NB4 (cell line): ENCODE measurements at regions not wholly inside any gene's neighbourhood (a gene's known extent, or its start where the extent isn't known, plus 50 kb on each side); places are given as distances from the start of the nearest gene placed in this dataset.

Source experiments
- MAX ChIP-seq: IDR thresholded peaks from 2 replicates; pipeline ENCODE4 v1.6.1; 2011; ENCODE audit warnings: low read depth, low read length
- MYC ChIP-seq: IDR thresholded peaks from 2 replicates; pipeline ENCODE4 v1.6.1; 2011; ENCODE audit warnings: low read depth, low read length
- POLR2A ChIP-seq: IDR thresholded peaks from 2 replicates; pipeline ENCODE4 v1.6.1; 2011; ENCODE audit warnings: mild to moderate bottlenecking; ENCODE audit not compliant: insufficient read length; ENCODE audit errors: extremely low read depth
- TF ChIP-seq, protein P1 (sequence below): IDR thresholded peaks from one replicate; pipeline ENCODE4 v1.5.1; 2012; ENCODE audit warnings: low read depth, low read length

DNA sequence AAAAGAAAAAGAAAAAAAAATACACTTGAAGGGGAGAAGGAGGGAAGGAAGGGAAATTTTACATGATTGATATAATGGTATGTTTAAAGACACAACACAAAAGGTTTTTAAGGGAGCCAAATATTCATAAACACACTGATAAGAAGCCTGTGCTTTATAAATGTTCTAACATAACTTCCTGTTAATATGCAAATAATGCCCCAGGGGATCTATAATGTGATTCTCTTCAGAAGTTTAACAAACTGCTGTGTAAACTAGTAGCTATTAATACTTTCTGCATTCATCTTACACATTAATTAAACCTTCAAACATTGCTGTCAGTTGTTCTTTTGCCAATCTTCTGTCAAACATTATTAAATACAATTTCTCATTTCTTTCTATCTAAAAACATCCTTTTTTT is 231.6 kb downstream of the TJP1 start:
- TF ChIP-seq, protein P1, sequence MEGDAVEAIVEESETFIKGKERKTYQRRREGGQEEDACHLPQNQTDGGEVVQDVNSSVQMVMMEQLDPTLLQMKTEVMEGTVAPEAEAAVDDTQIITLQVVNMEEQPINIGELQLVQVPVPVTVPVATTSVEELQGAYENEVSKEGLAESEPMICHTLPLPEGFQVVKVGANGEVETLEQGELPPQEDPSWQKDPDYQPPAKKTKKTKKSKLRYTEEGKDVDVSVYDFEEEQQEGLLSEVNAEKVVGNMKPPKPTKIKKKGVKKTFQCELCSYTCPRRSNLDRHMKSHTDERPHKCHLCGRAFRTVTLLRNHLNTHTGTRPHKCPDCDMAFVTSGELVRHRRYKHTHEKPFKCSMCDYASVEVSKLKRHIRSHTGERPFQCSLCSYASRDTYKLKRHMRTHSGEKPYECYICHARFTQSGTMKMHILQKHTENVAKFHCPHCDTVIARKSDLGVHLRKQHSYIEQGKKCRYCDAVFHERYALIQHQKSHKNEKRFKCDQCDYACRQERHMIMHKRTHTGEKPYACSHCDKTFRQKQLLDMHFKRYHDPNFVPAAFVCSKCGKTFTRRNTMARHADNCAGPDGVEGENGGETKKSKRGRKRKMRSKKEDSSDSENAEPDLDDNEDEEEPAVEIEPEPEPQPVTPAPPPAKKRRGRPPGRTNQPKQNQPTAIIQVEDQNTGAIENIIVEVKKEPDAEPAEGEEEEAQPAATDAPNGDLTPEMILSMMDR, result no peak
- TF ChIP-seq MYC, result no peak
- TF ChIP-seq POLR2A, result no peak
- TF ChIP-seq MAX, result no peak
